NK-92 treated with Interleukin-12 subunit alpha and Interleukin-12 subunit beta, amount 100 ng/mL, for 24 hours (cell line): ENCODE measurements at regions not wholly inside any gene's neighbourhood (a gene's known extent, or its start where the extent isn't known, plus 50 kb on each side); places are given as distances from the start of the nearest gene placed in this dataset.
"Not testable (repeated sequence)": the region's sequence is repeated elsewhere in the genome, so short reads cannot be mapped to it uniquely, and the experiment has no call there.

ENCODE experiments used
- DNase-seq: peaks from one replicate; lab custom pipeline; 2025; lab: John Stamatoyannopoulos, UW

DNA sequence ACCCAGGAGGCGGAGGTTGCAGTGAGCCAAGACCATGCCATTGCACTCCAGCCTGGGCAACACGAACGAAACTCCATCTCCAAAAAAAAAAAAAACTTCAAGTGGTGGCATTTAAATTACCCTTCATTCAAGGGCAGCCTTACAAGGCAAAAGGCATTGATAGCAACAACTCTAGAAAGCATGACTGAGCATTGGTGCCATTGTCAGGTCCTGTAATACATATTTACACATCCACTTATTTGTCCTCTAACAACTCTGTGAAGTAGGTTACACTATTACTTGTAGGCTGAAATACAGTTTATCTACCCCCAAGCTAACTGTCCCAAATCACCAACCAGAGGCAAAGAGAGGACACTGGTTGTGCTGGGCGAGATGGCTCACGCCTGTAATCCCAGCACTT is 52.7 kb upstream of the LARP1 start:
- no peak for DNase-seq

GRCh38 chr5:154701725-154702124 is 53.5 kb upstream of the LARP1 start:
- not testable (repeated sequence) for DNase-seq

GRCh38 chr5:154701181-154701580 is 54.0 kb upstream of the LARP1 start:
- DNase-seq = no peak

- not testable (repeated sequence) for DNase-seq
Measured at GRCh38 chr5:154700289-154700928, 54.8 kb upstream of the LARP1 start.

DNA sequence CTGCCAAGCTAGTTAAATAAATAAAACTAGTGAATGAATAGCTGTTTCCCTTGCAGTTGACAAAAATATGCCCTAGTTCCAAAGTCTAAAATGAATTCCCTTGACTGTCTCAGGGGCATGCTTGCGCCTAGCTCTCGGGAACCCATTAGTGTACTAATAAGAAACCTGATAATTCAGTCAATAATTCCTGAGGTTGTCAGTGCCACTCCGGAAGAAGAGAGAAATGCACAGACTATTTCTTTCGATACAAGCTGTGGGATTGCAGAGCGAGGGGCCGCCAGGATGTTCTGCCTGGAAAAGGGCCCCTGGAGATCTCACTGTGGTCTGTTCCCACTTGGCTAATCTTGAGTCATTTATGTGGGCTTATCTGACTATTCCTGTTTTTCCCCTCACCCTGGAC is 56.4 kb upstream of the LARP1 start:
- DNase-seq = no peak

GRCh38 chr5:154697371-154697770 is 57.8 kb upstream of the LARP1 start:
- no peak for DNase-seq

DNA sequence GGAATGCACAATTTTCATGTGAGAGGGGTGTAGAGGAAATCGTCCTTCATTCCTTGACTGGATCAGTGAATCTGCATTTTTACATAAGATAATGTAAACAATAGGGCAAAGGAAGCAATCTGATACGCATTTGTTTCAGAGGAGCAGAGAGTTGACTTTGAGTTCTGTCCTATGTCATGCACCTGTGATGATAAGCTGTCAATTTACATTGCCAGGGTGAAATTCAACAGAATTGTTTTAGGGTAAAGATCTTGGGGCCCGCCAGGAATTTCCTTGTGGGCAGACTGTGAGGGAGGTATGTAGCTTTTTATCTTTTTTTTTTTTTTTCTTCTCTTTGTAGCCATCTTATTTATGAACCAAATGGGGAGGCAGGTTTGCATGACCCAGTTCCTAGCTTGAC is 58.3 kb upstream of the LARP1 start:
- DNase-seq = no peak

DNA sequence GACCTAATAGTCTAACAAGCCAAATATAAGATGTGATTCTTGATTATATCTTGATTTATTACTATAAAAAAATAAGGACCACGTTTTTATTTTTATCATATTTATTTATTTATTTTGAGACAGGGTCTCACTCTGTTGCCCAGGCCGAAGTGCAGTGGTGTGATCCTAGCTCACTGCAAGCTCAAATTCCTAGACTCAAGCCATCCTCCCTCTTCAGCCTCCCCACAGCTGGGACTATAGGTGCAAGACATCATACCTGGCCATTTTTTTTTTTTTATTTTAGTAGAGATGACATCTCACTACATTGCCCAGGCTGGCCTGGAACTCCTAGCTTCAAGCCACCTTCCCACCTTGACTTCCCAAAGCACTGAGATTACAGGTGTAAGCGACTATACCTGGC is 61.0 kb upstream of the LARP1 start:
- no peak for DNase-seq

GRCh38 chr5:154690488-154690887 is 64.7 kb upstream of the LARP1 start:
- no peak for DNase-seq

- DNase-seq = no peak
Measured at GRCh38 chr5:154686490-154686889, 68.7 kb upstream of the LARP1 start.

DNA sequence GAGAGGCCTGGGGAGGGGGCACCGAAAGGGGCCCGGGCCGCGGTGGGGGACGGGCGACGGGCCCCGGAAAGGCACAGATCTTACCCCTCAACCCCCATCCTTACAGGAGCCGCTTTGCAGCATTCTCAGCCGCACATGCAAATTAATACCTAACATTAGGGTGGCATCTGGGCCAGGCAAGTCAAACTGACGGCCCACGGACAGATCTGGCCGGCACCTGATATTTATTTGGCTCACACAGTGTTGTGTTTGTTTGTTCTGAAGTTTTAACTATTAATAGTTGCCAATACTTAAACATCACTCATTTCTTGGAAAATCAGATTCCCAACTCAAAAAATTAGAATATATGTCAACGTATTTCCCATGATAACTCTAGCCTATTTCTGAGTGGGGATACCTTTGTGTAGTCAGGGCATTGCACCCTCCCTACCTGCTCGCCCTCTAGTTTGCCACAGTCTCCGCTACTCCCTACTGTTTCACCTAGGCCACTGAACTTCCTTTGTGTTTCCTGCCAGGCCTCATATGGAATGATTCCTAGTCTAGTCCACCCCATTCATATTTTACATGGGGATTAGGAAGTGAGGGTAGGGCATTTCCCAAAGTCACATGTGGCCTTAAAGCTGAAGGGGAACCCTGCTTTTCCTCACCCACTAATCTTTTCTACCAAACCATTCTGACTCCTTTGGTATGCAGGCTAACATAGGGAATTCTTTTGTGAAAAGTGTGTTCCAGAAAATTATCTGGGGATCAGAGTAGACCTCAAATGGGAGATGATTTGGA is 71.9 kb upstream of the LARP1 start:
- DNase-seq = no peak

DNA sequence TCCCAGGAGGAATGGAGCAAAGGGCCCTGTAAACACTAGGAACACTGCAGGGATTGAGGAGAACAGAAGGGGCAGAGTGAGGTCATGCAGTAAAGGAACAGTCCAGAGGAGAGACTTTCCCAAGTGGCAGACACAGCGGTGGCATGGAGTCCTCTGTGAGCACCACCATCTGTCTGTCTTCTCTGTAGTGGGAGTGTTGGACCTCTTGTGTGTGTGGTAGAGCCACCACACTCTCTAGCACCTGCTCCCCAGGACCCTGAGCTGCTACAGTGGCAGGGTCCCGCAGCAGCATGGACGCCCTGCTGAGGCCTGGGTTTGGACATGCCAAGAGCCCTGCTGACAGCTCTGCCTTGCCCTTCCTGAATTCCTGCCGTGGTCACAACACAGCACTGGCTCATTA is 75.7 kb upstream of the LARP1 start:
- no peak for DNase-seq

- DNase-seq = no peak
Measured at GRCh38 chr5:154677921-154678320, 77.3 kb upstream of the LARP1 start.

- DNase-seq = no peak
Measured at GRCh38 chr5:154676508-154676907, 78.7 kb upstream of the LARP1 start.

- no peak for DNase-seq
Measured at GRCh38 chr5:154674029-154674428, 81.1 kb upstream of the LARP1 start.

- no peak for DNase-seq
Measured at GRCh38 chr5:154673506-154673905, 81.7 kb upstream of the LARP1 start.

DNA sequence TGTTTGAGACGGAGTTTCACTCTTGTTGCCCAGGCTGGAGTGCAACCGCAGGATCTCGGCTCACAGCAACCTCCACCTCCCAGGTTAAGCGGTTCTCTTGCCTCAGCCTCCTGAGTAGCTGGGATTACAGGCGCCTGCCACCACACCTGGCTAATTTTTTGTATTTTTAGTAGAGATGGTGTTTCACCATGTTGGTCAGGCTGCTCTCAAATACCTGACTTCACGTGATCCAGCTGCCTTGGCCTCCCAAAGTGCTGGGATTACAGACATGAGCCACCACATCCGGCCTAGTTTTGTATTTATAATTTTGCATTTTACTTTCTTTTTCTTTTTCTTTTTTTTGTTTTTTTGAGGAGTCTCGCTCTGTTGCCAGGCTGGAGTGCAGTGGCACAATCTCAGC is 85.3 kb upstream of the LARP1 start:
- not testable (repeated sequence) for DNase-seq

DNA sequence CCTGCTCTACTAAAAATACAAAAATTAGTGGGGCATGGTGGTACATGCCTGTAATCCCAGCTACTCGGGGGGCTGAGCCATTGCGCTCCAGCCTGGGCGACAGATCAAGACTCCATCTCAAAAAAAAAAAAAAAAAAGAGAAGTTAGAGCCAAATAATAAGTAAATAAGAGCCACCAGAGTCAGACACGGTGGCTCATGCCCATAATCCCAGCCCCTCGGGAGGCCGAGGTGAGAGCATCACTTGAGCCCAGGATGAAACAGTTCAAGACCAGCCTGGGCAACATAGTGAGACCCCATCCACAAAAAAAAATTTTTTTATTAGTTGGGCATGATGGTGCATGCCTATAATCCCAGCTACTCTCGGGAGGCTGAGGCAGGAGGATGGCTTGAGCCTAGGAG is 85.8 kb upstream of the LARP1 start:
- no peak for DNase-seq

GRCh38 chr5:154664869-154665268 is 90.3 kb upstream of the LARP1 start:
- no peak for DNase-seq

DNA sequence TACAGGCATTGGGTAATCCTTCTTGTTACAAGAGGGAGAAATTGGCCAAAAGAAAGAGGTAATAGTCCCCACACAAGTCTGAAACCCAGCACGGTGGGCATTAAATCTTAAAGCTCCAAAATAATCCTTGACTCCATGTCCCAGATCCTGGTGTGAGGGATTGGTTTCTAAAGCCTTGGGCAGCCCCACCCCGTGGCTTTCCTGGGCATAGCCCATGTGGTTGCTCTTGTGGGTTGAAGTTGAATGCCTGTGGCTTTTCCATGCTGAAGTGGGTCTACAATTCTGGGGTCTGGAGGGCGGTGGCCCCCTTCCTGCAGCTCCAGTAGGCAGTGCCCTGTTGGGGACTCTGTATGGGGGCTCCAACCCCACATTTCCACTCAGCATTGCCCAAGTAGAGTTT is 91.8 kb upstream of the LARP1 start:
- no peak for DNase-seq

DNA sequence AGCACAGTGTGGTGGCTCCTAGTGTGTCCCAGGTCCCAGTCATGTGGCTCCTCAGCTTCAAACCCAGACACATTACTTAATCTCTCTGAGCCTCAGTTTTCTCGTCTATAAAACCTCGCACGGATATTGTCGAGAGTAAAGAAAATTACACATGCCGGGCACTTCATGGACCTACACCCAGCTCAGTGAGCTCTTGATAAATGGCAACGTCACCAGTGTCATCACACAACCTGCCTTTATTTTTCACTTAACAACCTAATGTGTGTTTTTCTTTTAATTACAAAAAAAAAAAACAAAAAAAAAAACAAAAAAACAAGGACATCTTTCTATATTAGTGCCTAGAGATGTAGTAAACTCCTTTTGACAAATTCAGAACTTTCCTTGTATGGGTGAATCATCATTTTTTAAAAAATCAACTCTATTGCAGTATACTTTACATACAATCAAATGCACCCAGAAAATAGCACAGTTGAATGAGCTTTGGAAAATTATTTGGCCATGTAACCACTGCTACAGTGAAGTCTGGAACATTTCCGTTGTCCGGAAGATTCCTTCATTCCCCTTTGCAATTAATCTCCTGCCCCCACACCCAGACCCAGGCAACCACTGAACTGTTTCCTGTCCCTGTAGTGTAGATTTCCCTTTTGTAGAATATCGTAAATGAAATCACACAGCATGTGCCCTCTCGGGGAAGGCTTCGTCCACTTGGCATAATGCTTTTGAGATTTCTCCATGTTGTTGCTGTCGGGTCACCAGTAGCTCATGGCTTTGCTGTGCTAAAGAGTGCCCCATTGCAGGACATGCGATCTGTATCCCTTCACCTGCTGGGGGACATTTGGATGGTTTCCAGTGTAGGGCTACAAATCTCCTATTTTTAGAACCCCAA is 100.4 kb upstream of the LARP1 start:
- no peak for DNase-seq

GRCh38 chr5:154653764-154654485 is 101.3 kb upstream of the LARP1 start:
- no peak for DNase-seq
